ENCODE measurements at regions not wholly inside any gene's neighbourhood (a gene's known extent, or its start where the extent isn't known, plus 50 kb on each side); places are given as distances from the start of the nearest gene placed in this dataset.
A peak's percentile ranks its signal among the peaks of the same experiment; 100 is the strongest.
"Not testable (repeated sequence)": the region's sequence is repeated elsewhere in the genome, so short reads cannot be mapped to it uniquely, and the experiment has no call there.

- no peak for DNase-seq (ENCODE audit: low read depth in 2 of 2)
Measured at GRCh38 chr2:43146083-43146482, 80.3 kb downstream of the ZFP36L2 start.

GRCh38 chr2:43144263-43144662, 82.1 kb downstream of the ZFP36L2 start:
- no peak for DNase-seq (ENCODE audit: low read depth in 2 of 2)

- DNase-seq (ENCODE audit: low read depth in 2 of 2): no peak
Measured at GRCh38 chr2:43143756-43144155, 82.7 kb downstream of the ZFP36L2 start.

GRCh38 chr2:43142921-43143438, 83.4 kb downstream of the ZFP36L2 start:
- no peak for DNase-seq (ENCODE audit: low read depth in 2 of 2)

GRCh38 chr2:43141636-43142151, 84.7 kb downstream of the ZFP36L2 start:
- DNase-seq (ENCODE audit: low read depth in 2 of 2): not testable (repeated sequence)

- DNase-seq (ENCODE audit: low read depth in 2 of 2): no peak
Measured at GRCh38 chr2:43139996-43140621, 86.3 kb downstream of the ZFP36L2 start.

- no peak for DNase-seq (ENCODE audit: low read depth in 2 of 2)
Measured at GRCh38 chr2:43139501-43139900, 86.9 kb downstream of the ZFP36L2 start.

- no peak for DNase-seq (ENCODE audit: low read depth in 2 of 2)
Measured at GRCh38 chr2:43138441-43138840, 88.0 kb downstream of the ZFP36L2 start.

GRCh38 chr2:43136876-43137275, 89.5 kb downstream of the ZFP36L2 start:
- DNase-seq (ENCODE audit: low read depth in 2 of 2): peak; percentile 49 to 64

GRCh38 chr2:43136011-43136799, 90.2 kb downstream of the ZFP36L2 start:
- no peak for DNase-seq (ENCODE audit: low read depth in 2 of 2)

GRCh38 chr2:43135583-43135982, 90.8 kb downstream of the ZFP36L2 start:
- DNase-seq (ENCODE audit: low read depth in 2 of 2): no peak

GRCh38 chr2:43134571-43134889, 91.9 kb downstream of the ZFP36L2 start:
- no peak for DNase-seq (ENCODE audit: low read depth in 2 of 2)

GRCh38 chr2:43133708-43134570, 92.5 kb downstream of the ZFP36L2 start:
- DNase-seq (ENCODE audit: low read depth in 2 of 2): peak; percentile 45 to 60

GRCh38 chr2:43133336-43133707, 93.1 kb downstream of the ZFP36L2 start:
- DNase-seq (ENCODE audit: low read depth in 2 of 2): no peak

- no peak for DNase-seq (ENCODE audit: low read depth in 2 of 2)
Measured at GRCh38 chr2:43132683-43133301, 93.6 kb downstream of the ZFP36L2 start.

GRCh38 chr2:43131890-43132682, 94.3 kb downstream of the ZFP36L2 start:
- no peak for DNase-seq (ENCODE audit: low read depth in 2 of 2)

GRCh38 chr2:43131051-43131889, 95.1 kb downstream of the ZFP36L2 start:
- peak; percentile 56 to 73 for DNase-seq (ENCODE audit: low read depth in 2 of 2)

GRCh38 chr2:43130548-43130875, 95.9 kb downstream of the ZFP36L2 start:
- no peak for DNase-seq (ENCODE audit: low read depth in 2 of 2)

- DNase-seq (ENCODE audit: low read depth in 2 of 2): no peak
Measured at GRCh38 chr2:43129676-43130547, 96.5 kb downstream of the ZFP36L2 start.

Data from stimulated activated CD8-positive, alpha-beta memory T cell treated with anti-CD3 and anti-CD28 coated beads, Interleukin-2, amount 100 ng/mL, for 48 hours (primary cell).